ENCODE measurements at regions not wholly inside any gene's neighbourhood (a gene's known extent, or its start where the extent isn't known, plus 50 kb on each side); places are given as distances from the start of the nearest gene placed in this dataset.
A peak's percentile ranks its signal among the peaks of the same experiment; 100 is the strongest.

- H3K27ac ChIP-seq: no peak overlapping the region
- TF ChIP-seq, protein P1, sequence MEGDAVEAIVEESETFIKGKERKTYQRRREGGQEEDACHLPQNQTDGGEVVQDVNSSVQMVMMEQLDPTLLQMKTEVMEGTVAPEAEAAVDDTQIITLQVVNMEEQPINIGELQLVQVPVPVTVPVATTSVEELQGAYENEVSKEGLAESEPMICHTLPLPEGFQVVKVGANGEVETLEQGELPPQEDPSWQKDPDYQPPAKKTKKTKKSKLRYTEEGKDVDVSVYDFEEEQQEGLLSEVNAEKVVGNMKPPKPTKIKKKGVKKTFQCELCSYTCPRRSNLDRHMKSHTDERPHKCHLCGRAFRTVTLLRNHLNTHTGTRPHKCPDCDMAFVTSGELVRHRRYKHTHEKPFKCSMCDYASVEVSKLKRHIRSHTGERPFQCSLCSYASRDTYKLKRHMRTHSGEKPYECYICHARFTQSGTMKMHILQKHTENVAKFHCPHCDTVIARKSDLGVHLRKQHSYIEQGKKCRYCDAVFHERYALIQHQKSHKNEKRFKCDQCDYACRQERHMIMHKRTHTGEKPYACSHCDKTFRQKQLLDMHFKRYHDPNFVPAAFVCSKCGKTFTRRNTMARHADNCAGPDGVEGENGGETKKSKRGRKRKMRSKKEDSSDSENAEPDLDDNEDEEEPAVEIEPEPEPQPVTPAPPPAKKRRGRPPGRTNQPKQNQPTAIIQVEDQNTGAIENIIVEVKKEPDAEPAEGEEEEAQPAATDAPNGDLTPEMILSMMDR (IDR thresholded peaks at IDR 0.05): peak; percentile 77
- no peak for TF ChIP-seq ZFX (IDR thresholded peaks at IDR 0.05; ENCODE audit: borderline replicate concordance)
Measured at GRCh38 chr11:112555491-112556364, 295.1 kb upstream of the PLET1 start.

GRCh38 chr11:112558691-112559090 is 298.0 kb upstream of the PLET1 start:
- TF ChIP-seq ZFX (IDR thresholded peaks at IDR 0.05; ENCODE audit: borderline replicate concordance): no peak
- TF ChIP-seq, protein P1 (IDR thresholded peaks at IDR 0.05): no peak
- H3K27ac ChIP-seq: no peak overlapping the region

- no peak for TF ChIP-seq ZFX (IDR thresholded peaks at IDR 0.05; ENCODE audit: borderline replicate concordance)
- TF ChIP-seq, protein P1 (IDR thresholded peaks at IDR 0.05): no peak
- H3K27ac ChIP-seq: no peak overlapping the region
Measured at GRCh38 chr11:112563808-112564207, 303.1 kb upstream of the PLET1 start.

DNA sequence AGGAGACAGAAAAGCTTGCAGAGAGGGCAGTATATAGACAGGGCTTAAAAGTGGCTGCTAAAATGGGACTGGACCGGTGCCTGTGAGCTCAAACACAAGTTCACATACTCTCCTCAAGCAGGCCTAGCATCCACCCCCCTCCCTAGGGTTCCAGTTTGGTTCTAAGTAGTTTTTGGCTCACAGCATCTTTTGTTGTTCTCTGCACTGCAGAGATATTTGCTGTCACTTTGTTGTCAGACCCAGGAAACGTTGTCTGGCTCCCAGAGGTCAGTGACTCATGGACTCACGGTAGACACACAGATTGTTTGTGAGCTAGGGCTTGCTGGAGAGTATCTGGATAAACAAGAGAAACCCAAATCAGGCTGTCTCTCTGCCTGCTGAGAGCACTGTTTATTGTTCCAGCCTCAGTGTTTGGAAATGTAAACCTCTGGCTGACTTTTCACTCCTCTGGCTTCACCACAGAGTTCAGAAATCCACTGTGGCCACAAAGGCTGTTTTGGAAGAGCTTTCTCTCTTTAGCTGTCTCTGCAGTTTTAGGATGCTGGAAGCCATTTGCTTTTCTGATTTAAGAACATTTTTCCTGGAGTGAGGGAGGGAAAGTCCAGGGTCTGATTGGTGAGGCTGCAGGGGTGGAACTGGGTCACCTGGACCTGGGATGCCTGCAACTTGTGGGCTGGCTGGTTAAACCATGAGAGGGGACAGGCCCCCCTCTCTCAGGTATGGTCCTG is 303.7 kb upstream of the PLET1 start:
- H3K27ac ChIP-seq: no peak overlapping the region
- TF ChIP-seq ZFX (IDR thresholded peaks at IDR 0.05; ENCODE audit: borderline replicate concordance): no peak
- TF ChIP-seq, protein P1 (IDR thresholded peaks at IDR 0.05): no peak

- H3K27ac ChIP-seq: no peak overlapping the region
- TF ChIP-seq, protein P1 (IDR thresholded peaks at IDR 0.05): no peak
Measured at GRCh38 chr11:112565551-112565950, 304.9 kb upstream of the PLET1 start.

- TF ChIP-seq, protein P1 (IDR thresholded peaks at IDR 0.05): no peak
- TF ChIP-seq ZFX (IDR thresholded peaks at IDR 0.05; ENCODE audit: borderline replicate concordance): no peak
- no peak overlapping the region for H3K27ac ChIP-seq
Measured at GRCh38 chr11:112566124-112566523, 305.5 kb upstream of the PLET1 start.

GRCh38 chr11:112570333-112570732 is 309.7 kb upstream of the PLET1 start:
- TF ChIP-seq, protein P1 (IDR thresholded peaks at IDR 0.05): no peak
- no peak for TF ChIP-seq ZFX (IDR thresholded peaks at IDR 0.05; ENCODE audit: borderline replicate concordance)
- no peak overlapping the region for H3K27ac ChIP-seq
